CD4-positive, alpha-beta memory T cell (primary cell): ENCODE measurements at regions not wholly inside any gene's neighbourhood (a gene's known extent, or its start where the extent isn't known, plus 50 kb on each side); places are given as distances from the start of the nearest gene placed in this dataset.
"Not testable (repeated sequence)": the region's sequence is repeated elsewhere in the genome, so short reads cannot be mapped to it uniquely, and the experiment has no call there.

Source experiments
- CTCF ChIA-PET: fragments of 350-600 bp; sonication (Branson Sonifier 250); formaldehyde crosslinking; loops from one replicate; lab custom pipeline; 2021; ENCODE audit warnings: inconsistent platforms; ENCODE audit not compliant: partially characterized antibody; lab: Charles Lee
- POLR2A ChIA-PET: fragments of 350-600 bp; sonication (Branson Sonifier 250); formaldehyde crosslinking; loops from one replicate; lab custom pipeline; 2021; ENCODE audit not compliant: partially characterized antibody; lab: Charles Lee
- DNase-seq, 5 donors: peaks; one replicate each; pipeline versions ENCODE4 v3.0.0 to v3.0.0-alpha.2; 2020 to 2022; ENCODE audit warnings: mixed read lengths in 1 of 5
- H3K27ac ChIP-seq: one replicate; pipeline ENCODE4 v1.7.0; 2013; ENCODE audit warnings: low read depth, low read length
- H3K27me3 ChIP-seq: 2 replicates; pipeline ENCODE4 v1.7.0; 2013; ENCODE audit warnings: mild to moderate bottlenecking, low read length, moderate library complexity; ENCODE audit not compliant: insufficient read depth
- H3K36me3 ChIP-seq: 2 replicates; pipeline ENCODE4 v1.7.0; 2013; ENCODE audit warnings: mild to moderate bottlenecking, low read length, moderate library complexity; ENCODE audit not compliant: insufficient read depth
- H3K4me1 ChIP-seq: 2 replicates; pipeline ENCODE4 v1.7.0; 2013; ENCODE audit warnings: mild to moderate bottlenecking, low read length, moderate library complexity; ENCODE audit not compliant: insufficient read depth
- H3K4me3 ChIP-seq, 2 donors: one replicate each; pipeline ENCODE4 v1.7.0; 2013; ENCODE audit warnings: low read length in 2 of 2, mild to moderate bottlenecking in 1 of 2
- H3K9me3 ChIP-seq, 2 donors: one replicate each; pipeline ENCODE4 v1.7.0; 2013; ENCODE audit warnings: low read length in 2 of 2, control low read depth in 1 of 2; ENCODE audit not compliant: control insufficient read depth in 1 of 2
- H3K27ac Mint-ChIP-seq, 7 donors: one replicate each; pipeline ENCODE4 v1.8.0; 2020 to 2021; ENCODE audit warnings: mixed read lengths in 7 of 7, mild to moderate bottlenecking in 6 of 7, inconsistent platforms in 3 of 7, moderate library complexity in 3 of 7
- H3K27me3 Mint-ChIP-seq, 2 donors: one replicate each; pipeline ENCODE4 v1.8.0; 2020 to 2021; ENCODE audit warnings: mixed read lengths in 2 of 2
- H3K36me3 Mint-ChIP-seq, 2 donors: one replicate each; pipeline ENCODE4 v1.8.0; 2020 to 2021; ENCODE audit warnings: mixed read lengths in 2 of 2, inconsistent platforms in 1 of 2, mild to moderate bottlenecking in 1 of 2
- H3K4me1 Mint-ChIP-seq, 4 donors: one replicate each; pipeline ENCODE4 v1.8.0; 2020 to 2021; ENCODE audit warnings: mixed read lengths in 4 of 4, mild to moderate bottlenecking in 1 of 4
- H3K4me3 Mint-ChIP-seq, 8 donors: one replicate each; pipeline ENCODE4 v1.8.0; 2020 to 2021; ENCODE audit warnings: mixed read lengths in 8 of 8, mild to moderate bottlenecking in 7 of 8, moderate library complexity in 6 of 8, inconsistent platforms in 3 of 8
- H3K9me3 Mint-ChIP-seq, 8 donors: one replicate each; pipeline ENCODE4 v1.8.0; 2020 to 2021; ENCODE audit warnings: mixed read lengths in 8 of 8, mild to moderate bottlenecking in 5 of 8, inconsistent platforms in 3 of 8, moderate library complexity in 1 of 8
- intact Hi-C: fragments of 100-400 bp; cut with micrococcal nuclease; formaldehyde crosslinking; loops from one replicate; pipeline ENCODE4 v1.15.1; 2023

DNA sequence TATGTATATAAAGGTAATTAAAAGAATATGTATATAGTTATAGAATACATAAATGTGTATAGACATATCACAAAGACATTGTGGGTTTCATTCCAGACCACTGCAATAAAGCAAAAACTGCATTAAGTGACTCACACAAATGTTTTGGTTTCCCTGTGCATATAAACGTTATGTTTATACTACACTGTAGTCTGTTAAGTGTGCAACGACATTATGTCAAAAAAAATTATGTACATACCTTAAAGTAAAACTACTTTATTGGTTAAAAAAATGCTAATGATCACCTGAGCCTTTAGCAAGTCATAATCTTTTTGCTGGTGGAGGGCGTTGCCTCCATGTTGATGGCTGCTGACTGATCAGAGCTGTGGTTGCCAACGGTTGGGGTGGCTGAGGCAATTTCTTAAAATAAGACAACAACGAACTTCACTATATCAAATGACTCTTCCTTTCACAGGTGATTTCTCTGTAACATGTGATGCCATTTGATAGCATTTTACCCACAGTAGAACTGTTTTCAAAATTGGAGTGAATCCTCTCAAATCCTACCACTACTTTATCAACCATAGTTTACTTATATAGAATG, 107.8 kb downstream of the THSD1 start:
- DNase-seq, H3K27ac ChIP-seq, H3K4me3 Mint-ChIP-seq, H3K36me3 ChIP-seq, H3K4me3 ChIP-seq, CTCF ChIA-PET, H3K27me3 ChIP-seq, H3K27me3 Mint-ChIP-seq, H3K4me1 ChIP-seq, H3K36me3 Mint-ChIP-seq, intact Hi-C loops, H3K9me3 ChIP-seq, H3K27ac Mint-ChIP-seq, H3K4me1 Mint-ChIP-seq, POLR2A ChIA-PET: not testable (repeated sequence)
- peaks cover 0 to 16% (median 9%) of the 10 kb centered on the region in 8 donors for H3K9me3 Mint-ChIP-seq

DNA sequence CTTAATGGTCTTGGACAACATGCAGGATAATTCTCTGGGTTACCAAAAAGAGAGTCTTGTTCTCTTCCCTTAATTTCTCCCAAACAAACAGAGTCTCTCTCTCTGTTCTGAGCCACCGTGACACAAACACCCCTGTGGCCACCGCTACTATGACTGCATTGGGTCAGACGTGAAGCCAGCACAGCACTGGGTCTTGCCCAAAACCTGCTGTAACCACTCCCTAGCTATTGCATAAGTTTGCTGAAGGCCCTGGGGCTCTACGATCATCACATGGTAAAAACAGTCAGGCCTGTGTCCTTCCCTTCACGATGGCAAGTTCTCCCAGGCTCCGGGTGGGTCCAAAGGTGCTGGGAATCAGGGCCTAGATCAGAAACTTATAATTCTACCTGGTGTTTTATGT, 117.1 kb downstream of the THSD1 start:
- H3K27me3 Mint-ChIP-seq, H3K4me3 ChIP-seq, intact Hi-C loops, H3K36me3 ChIP-seq, H3K4me1 ChIP-seq, H3K27ac ChIP-seq, H3K4me3 Mint-ChIP-seq, DNase-seq, H3K36me3 Mint-ChIP-seq, H3K9me3 ChIP-seq, H3K27ac Mint-ChIP-seq, POLR2A ChIA-PET, H3K27me3 ChIP-seq, CTCF ChIA-PET, H3K4me1 Mint-ChIP-seq: not testable (repeated sequence)
- peaks cover 1 to 21% (median 6%) of the 10 kb centered on the region in 8 donors for H3K9me3 Mint-ChIP-seq

- H3K36me3 ChIP-seq, H3K27ac Mint-ChIP-seq, H3K27ac ChIP-seq, H3K4me1 ChIP-seq, POLR2A ChIA-PET, H3K27me3 Mint-ChIP-seq, H3K4me3 Mint-ChIP-seq, H3K4me3 ChIP-seq, H3K27me3 ChIP-seq, H3K36me3 Mint-ChIP-seq, intact Hi-C loops, H3K4me1 Mint-ChIP-seq, CTCF ChIA-PET, DNase-seq, H3K9me3 ChIP-seq: not testable (repeated sequence)
- H3K9me3 Mint-ChIP-seq: peaks cover 0 to 12% (median 6%) of the 10 kb centered on the region in 8 donors
Measured at GRCh38 chr13:52281387-52281786, 122.0 kb upstream of the NEK3 start.

DNA sequence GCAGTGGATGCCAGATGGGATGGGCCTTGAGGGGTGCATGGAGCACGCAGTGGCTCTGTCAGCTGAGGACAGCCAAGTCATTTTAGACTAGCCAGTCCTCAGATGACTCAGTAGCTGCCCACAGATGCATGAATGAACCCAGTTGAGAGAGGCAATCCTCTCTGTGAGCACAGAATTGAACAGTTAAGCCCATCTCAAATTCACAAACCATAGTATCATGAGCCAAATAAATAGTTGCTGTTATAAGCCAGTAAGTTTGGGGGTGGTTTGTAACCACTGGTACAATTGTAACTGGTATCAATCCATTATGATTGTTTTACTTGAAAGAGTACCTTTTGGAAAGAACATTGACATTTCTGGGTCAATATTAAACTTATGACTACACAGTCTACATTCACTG, 120.0 kb upstream of the NEK3 start:
- H3K9me3 Mint-ChIP-seq, H3K4me1 Mint-ChIP-seq, H3K27me3 Mint-ChIP-seq, H3K4me3 ChIP-seq, H3K27me3 ChIP-seq, H3K36me3 Mint-ChIP-seq, H3K9me3 ChIP-seq, POLR2A ChIA-PET, H3K27ac ChIP-seq, H3K4me1 ChIP-seq, intact Hi-C loops, DNase-seq, H3K36me3 ChIP-seq, H3K27ac Mint-ChIP-seq, H3K4me3 Mint-ChIP-seq, CTCF ChIA-PET: not testable (repeated sequence)

DNA sequence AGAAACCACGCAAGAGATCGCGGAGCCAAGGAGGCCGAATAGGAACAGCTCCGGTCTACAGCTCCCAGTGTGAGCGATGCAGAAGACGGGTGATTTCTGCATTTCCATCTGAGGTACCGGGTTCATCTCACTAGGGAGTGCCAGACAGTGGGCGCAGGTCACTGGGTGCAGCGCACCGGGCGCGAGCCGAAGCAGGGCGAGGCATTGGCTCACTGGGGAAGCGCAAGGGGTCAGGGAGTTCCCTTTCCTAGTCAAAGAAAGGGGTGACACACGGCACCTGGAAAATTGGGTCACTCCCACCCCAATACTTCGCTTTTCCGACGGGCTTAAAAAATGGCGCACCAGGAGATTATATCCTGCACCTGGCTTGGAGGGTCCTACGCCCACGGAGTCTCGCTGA, 94.9 kb upstream of the NEK3 start:
- POLR2A ChIA-PET: not testable (repeated sequence)

DNA sequence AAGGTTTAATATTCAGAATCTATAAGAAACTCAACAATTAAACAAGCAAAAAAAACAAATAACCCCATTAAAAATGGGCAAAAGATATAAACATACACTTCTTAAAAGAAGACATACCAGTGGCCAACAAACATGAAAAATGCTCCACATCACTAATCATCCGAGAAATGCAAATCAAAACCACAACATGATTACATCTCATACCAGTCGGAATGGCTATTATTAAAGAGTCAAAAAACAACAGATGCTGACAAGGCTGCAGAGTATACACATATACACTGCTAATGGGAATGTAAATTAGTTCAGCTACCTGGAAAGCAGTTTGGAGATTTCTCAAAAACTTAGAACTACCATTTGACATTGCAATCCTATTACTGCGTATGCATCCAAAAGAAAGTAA, 81.4 kb upstream of the NEK3 start:
- POLR2A ChIA-PET, H3K9me3 Mint-ChIP-seq, H3K4me1 Mint-ChIP-seq, H3K27me3 ChIP-seq, H3K9me3 ChIP-seq, H3K27me3 Mint-ChIP-seq, H3K36me3 Mint-ChIP-seq, DNase-seq, H3K4me3 Mint-ChIP-seq, intact Hi-C loops, H3K27ac ChIP-seq, H3K27ac Mint-ChIP-seq, H3K36me3 ChIP-seq, H3K4me3 ChIP-seq, CTCF ChIA-PET, H3K4me1 ChIP-seq: not testable (repeated sequence)

More for the DNA sequence above, 94.9 kb upstream of the NEK3 start:
- H3K36me3 ChIP-seq, H3K9me3 ChIP-seq, H3K27ac Mint-ChIP-seq, H3K27ac ChIP-seq, H3K36me3 Mint-ChIP-seq, H3K9me3 Mint-ChIP-seq, H3K27me3 ChIP-seq, H3K4me3 Mint-ChIP-seq, intact Hi-C loops, H3K4me1 Mint-ChIP-seq, H3K27me3 Mint-ChIP-seq, CTCF ChIA-PET, H3K4me3 ChIP-seq, H3K4me1 ChIP-seq: not testable (repeated sequence)
- peak in 1 of 5 donors; percentile 20 for DNase-seq

DNA sequence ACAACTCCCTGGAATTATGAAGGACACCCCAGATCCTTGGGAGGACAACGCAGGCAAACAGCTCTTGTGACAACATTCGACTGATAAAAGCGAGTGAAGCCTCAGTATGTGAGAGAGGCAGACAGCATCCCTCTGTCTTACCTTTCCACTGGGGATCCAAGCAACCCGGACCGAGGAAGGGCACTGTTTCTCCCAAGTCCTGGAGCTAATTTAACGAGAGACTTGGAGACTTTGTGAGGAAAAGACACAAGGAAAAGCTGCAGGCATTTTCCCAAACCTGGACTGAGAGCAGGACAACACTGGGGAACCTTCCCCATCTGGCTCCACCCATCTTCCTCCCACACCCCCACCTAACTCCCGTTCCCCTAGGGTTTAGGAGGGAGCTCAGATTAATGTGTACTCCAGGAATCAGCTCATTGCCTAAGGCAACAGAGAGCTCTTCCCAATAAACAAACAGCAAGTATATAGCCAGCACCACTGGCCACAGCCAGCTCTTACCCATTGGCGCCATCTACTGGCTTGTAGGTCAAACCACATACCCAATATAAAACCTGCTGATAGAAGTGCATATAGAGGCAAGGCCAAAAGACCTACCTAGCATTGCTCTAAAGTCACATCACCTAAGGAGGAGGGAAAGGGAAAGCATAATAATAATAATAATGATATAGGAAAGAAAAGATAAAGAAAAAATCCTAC, 76.7 kb upstream of the NEK3 start:
- intact Hi-C loops: loop anchor here (5.0 kb wide), 2 partner anchors 109 to 234 kb away; partner anchors contain the start of gene NEK5
- CTCF ChIA-PET: interaction anchor here (0.7 kb wide), 1 partner anchor 413 kb away, joined by 3 read pairs; no protein-coding TSS in a partner anchor
- peak overlapping the region in 1 of 7 donors; percentile 37 for H3K27ac Mint-ChIP-seq
- peak; percentile 37 to 63 (median 58) for DNase-seq
- POLR2A ChIA-PET, H3K4me1 ChIP-seq, H3K27me3 ChIP-seq, H3K9me3 Mint-ChIP-seq, H3K36me3 ChIP-seq, H3K4me1 Mint-ChIP-seq, H3K36me3 Mint-ChIP-seq, H3K27ac ChIP-seq, H3K4me3 ChIP-seq, H3K27me3 Mint-ChIP-seq, H3K9me3 ChIP-seq, H3K4me3 Mint-ChIP-seq: not testable (repeated sequence)
